ENCODE measurements at regions not wholly inside any gene's neighbourhood (a gene's known extent, or its start where the extent isn't known, plus 50 kb on each side); places are given as distances from the start of the nearest gene placed in this dataset.

- H3K4me2 ChIP-seq (ENCODE audit: control insufficient read depth, extremely low read depth, insufficient read depth, low read depth, low read length), result no peak overlapping the region
- no peaks in the 10 kb centered on the region for H3K9me3 ChIP-seq (ENCODE audit: control insufficient read depth, low read depth, low read length)
- H2AFZ ChIP-seq (ENCODE audit: control insufficient read depth, low read length), result no peak overlapping the region
- no peaks in the 10 kb centered on the region for H3K9me1 ChIP-seq (ENCODE audit: control insufficient read depth, extremely low read depth, insufficient read depth, low read length)
- H3K36me3 ChIP-seq (ENCODE audit: control insufficient read depth in 2 of 2, extremely low read depth in 1 of 2, insufficient read depth in 2 of 2, low read length in 2 of 2), result no peaks in the 10 kb centered on the region
- no peak overlapping the region for H3K27ac ChIP-seq (ENCODE audit: control insufficient read depth, insufficient read depth, low read length)
- no peaks in the 10 kb centered on the region for H3K27me3 ChIP-seq (ENCODE audit: control insufficient read depth, extremely low read depth, insufficient read depth, low read length)
- FAIRE-seq (no peak), DNase-seq (ENCODE audit: low read depth, low spot score) (no peak)
- no peaks in the 10 kb centered on the region for H3K4me1 ChIP-seq (ENCODE audit: control insufficient read depth, extremely low read depth, insufficient read depth, low read length)
- H3K9ac ChIP-seq (ENCODE audit: control insufficient read depth, extremely low read depth, insufficient read depth, low read length), result no peak overlapping the region
- no peak overlapping the region for H3K4me3 ChIP-seq (ENCODE audit: control insufficient read depth in 2 of 3, extremely low read depth in 1 of 3, insufficient read depth in 2 of 3, low read depth in 1 of 3, low read length in 3 of 3)
- dilution Hi-C loops (cut with MboI; ENCODE audit: extremely low pct_ligation_motif_present, low sequenced_read_pairs), result no loop called here
- no peaks in the 10 kb centered on the region for H3K79me2 ChIP-seq (ENCODE audit: control insufficient read depth, insufficient read depth, low read length)
- no peaks in the 10 kb centered on the region for H4K20me1 ChIP-seq (ENCODE audit: control insufficient read depth, extremely low read depth, insufficient read depth, low read length)
- TF ChIP-seq, protein P1, sequence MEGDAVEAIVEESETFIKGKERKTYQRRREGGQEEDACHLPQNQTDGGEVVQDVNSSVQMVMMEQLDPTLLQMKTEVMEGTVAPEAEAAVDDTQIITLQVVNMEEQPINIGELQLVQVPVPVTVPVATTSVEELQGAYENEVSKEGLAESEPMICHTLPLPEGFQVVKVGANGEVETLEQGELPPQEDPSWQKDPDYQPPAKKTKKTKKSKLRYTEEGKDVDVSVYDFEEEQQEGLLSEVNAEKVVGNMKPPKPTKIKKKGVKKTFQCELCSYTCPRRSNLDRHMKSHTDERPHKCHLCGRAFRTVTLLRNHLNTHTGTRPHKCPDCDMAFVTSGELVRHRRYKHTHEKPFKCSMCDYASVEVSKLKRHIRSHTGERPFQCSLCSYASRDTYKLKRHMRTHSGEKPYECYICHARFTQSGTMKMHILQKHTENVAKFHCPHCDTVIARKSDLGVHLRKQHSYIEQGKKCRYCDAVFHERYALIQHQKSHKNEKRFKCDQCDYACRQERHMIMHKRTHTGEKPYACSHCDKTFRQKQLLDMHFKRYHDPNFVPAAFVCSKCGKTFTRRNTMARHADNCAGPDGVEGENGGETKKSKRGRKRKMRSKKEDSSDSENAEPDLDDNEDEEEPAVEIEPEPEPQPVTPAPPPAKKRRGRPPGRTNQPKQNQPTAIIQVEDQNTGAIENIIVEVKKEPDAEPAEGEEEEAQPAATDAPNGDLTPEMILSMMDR (optimal IDR thresholded peaks at IDR 0.05 in 1 of 3, IDR thresholded peaks at IDR 0.05 in 1 of 3, conservative IDR thresholded peaks at IDR 0.05 in 1 of 3; ENCODE audit: extremely low read depth in 1 of 3, insufficient read depth in 2 of 3, low read length in 3 of 3), result no peak
- TF ChIP-seq EZH2 (IDR thresholded peaks at IDR 0.05; ENCODE audit: low read length), result no peak
Measured at GRCh38 chr18:30658306-30658705, 384.2 kb downstream of the DSC3 start.

DNA sequence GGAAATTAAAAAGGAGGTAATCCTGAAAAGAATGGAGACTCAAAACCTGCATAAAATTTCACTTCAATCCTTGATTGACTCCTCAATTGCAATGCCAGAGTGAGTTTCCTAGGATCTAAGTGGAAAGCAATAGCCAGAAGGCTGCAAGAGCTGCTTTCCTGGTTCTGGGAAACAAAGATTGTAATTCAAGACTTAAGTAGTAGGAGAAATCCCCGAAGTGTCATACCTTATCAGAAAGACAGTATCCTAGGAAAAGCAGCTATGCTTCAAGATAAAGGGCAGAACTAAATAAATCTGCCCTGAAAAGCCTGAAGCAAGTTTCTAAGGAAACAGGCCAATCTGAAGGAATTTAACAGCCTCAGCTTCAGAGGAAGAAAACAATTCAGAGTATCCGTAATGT is 390.2 kb downstream of the DSC3 start:
- TF ChIP-seq, protein P1 (optimal IDR thresholded peaks at IDR 0.05 in 1 of 3, IDR thresholded peaks at IDR 0.05 in 1 of 3, conservative IDR thresholded peaks at IDR 0.05 in 1 of 3; ENCODE audit: extremely low read depth in 1 of 3, insufficient read depth in 2 of 3, low read length in 3 of 3), result no peak
- TF ChIP-seq EZH2 (IDR thresholded peaks at IDR 0.05; ENCODE audit: low read length), result no peak
- dilution Hi-C loops (cut with MboI; ENCODE audit: extremely low pct_ligation_motif_present, low sequenced_read_pairs), result no loop called here
- no peaks in the 10 kb centered on the region for H3K27me3 ChIP-seq (ENCODE audit: control insufficient read depth, extremely low read depth, insufficient read depth, low read length)
- no peaks in the 10 kb centered on the region for H3K4me1 ChIP-seq (ENCODE audit: control insufficient read depth, extremely low read depth, insufficient read depth, low read length)
- no peak overlapping the region for H3K27ac ChIP-seq (ENCODE audit: control insufficient read depth, insufficient read depth, low read length)
- DNase-seq (ENCODE audit: low read depth, low spot score), result no peak
- H3K36me3 ChIP-seq (ENCODE audit: control insufficient read depth in 2 of 2, extremely low read depth in 1 of 2, insufficient read depth in 2 of 2, low read length in 2 of 2), result no peaks in the 10 kb centered on the region
- no peaks in the 10 kb centered on the region for H3K9me1 ChIP-seq (ENCODE audit: control insufficient read depth, extremely low read depth, insufficient read depth, low read length)
- H2AFZ ChIP-seq (ENCODE audit: control insufficient read depth, low read length), result no peak overlapping the region
- no peaks in the 10 kb centered on the region for H3K79me2 ChIP-seq (ENCODE audit: control insufficient read depth, insufficient read depth, low read length)
- H3K9me3 ChIP-seq (ENCODE audit: control insufficient read depth, low read depth, low read length), result no peaks in the 10 kb centered on the region
- no peak overlapping the region for H3K4me3 ChIP-seq (ENCODE audit: control insufficient read depth in 2 of 3, extremely low read depth in 1 of 3, insufficient read depth in 2 of 3, low read depth in 1 of 3, low read length in 3 of 3)
- no peaks in the 10 kb centered on the region for H4K20me1 ChIP-seq (ENCODE audit: control insufficient read depth, extremely low read depth, insufficient read depth, low read length)
- no peak overlapping the region for H3K9ac ChIP-seq (ENCODE audit: control insufficient read depth, extremely low read depth, insufficient read depth, low read length)
- no peak for FAIRE-seq
- H3K4me2 ChIP-seq (ENCODE audit: control insufficient read depth, extremely low read depth, insufficient read depth, low read depth, low read length), result no peak overlapping the region

Measured in keratinocyte (primary cell).